ENCODE measurements at regions not wholly inside any gene's neighbourhood (a gene's known extent, or its start where the extent isn't known, plus 50 kb on each side); places are given as distances from the start of the nearest gene placed in this dataset.

DNA sequence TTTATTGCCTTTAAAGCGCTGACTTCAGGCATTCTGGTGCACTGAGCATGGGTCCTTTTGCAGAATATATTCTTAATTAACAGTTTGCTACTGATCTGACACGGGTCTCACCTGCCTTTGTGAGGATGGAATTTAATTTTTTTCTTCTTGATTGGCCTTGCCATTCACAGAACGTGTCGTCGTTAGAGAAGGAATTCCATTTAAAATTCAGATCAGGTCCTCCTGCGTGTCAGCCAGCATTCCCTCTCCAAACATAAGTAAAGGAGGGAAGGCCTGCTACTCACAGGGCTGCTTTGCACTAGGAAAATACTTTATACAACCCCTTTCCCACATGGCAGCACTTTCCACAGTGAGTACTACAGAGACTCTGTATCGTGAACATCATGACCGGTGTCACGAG, 492.7 kb downstream of the NTRK3 start:
- TF ChIP-seq, protein P1, sequence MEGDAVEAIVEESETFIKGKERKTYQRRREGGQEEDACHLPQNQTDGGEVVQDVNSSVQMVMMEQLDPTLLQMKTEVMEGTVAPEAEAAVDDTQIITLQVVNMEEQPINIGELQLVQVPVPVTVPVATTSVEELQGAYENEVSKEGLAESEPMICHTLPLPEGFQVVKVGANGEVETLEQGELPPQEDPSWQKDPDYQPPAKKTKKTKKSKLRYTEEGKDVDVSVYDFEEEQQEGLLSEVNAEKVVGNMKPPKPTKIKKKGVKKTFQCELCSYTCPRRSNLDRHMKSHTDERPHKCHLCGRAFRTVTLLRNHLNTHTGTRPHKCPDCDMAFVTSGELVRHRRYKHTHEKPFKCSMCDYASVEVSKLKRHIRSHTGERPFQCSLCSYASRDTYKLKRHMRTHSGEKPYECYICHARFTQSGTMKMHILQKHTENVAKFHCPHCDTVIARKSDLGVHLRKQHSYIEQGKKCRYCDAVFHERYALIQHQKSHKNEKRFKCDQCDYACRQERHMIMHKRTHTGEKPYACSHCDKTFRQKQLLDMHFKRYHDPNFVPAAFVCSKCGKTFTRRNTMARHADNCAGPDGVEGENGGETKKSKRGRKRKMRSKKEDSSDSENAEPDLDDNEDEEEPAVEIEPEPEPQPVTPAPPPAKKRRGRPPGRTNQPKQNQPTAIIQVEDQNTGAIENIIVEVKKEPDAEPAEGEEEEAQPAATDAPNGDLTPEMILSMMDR (IDR thresholded peaks at IDR 0.05; ENCODE audit: low read depth, low read length): no peak
- TF ChIP-seq EZH2phosphoT487 (IDR thresholded peaks at IDR 0.05; ENCODE audit: low read depth): no peak
